ENCODE measurements at regions not wholly inside any gene's neighbourhood (a gene's known extent, or its start where the extent isn't known, plus 50 kb on each side); places are given as distances from the start of the nearest gene placed in this dataset.

GRCh38 chr14:98292191-98292590 lies 979.8 kb downstream of the BCL11B start:
- intact Hi-C loops (cut with DNase I) = no loop called here
- DNase-seq (ENCODE audit: low spot score) = no peak
- ATAC-seq = no peak

GRCh38 chr14:98293576-98293975 lies 978.4 kb downstream of the BCL11B start:
- intact Hi-C loops (cut with DNase I) = no loop called here
- ATAC-seq (no peak), DNase-seq (ENCODE audit: low spot score) (no peak)

GRCh38 chr14:98296895-98297294 lies 975.1 kb downstream of the BCL11B start:
- ATAC-seq (no peak), DNase-seq (ENCODE audit: low spot score) (no peak)
- intact Hi-C loops (cut with DNase I) = no loop called here

- intact Hi-C loops (cut with DNase I) = no loop called here
- ATAC-seq (no peak), DNase-seq (ENCODE audit: low spot score) (no peak)
Measured at GRCh38 chr14:98297567-98297966, 974.4 kb downstream of the BCL11B start.

GRCh38 chr14:98298481-98299244 lies 973.3 kb downstream of the BCL11B start:
- DNase-seq (ENCODE audit: low spot score) (no peak), ATAC-seq (no peak)

GRCh38 chr14:98301681-98302080 lies 970.3 kb downstream of the BCL11B start:
- intact Hi-C loops (cut with DNase I) = no loop called here
- ATAC-seq = no peak
- no peak for DNase-seq (ENCODE audit: low spot score)

More at GRCh38 chr14:98298481-98299244, 973.3 kb downstream of the BCL11B start:
- intact Hi-C loops (cut with DNase I) = no loop called here

- DNase-seq (ENCODE audit: low spot score) (no peak), ATAC-seq (no peak)
- intact Hi-C loops (cut with DNase I) = no loop called here
Measured at GRCh38 chr14:98304574-98304973, 967.4 kb downstream of the BCL11B start.

- intact Hi-C loops (cut with DNase I) = no loop called here
- no peak for DNase-seq (ENCODE audit: low spot score)
- no peak for ATAC-seq
Measured at GRCh38 chr14:98309591-98309990, 962.4 kb downstream of the BCL11B start.

GRCh38 chr14:98312006-98312405 lies 960.0 kb downstream of the BCL11B start:
- DNase-seq (ENCODE audit: low spot score) (no peak), ATAC-seq (no peak)
- intact Hi-C loops (cut with DNase I) = no loop called here

- intact Hi-C loops (cut with DNase I) = no loop called here
- ATAC-seq (no peak), DNase-seq (ENCODE audit: low spot score) (no peak)
Measured at GRCh38 chr14:98321841-98322240, 950.2 kb downstream of the BCL11B start.

GRCh38 chr14:98323836-98324235 lies 948.2 kb downstream of the BCL11B start:
- DNase-seq (ENCODE audit: low spot score) (no peak), ATAC-seq (no peak)
- intact Hi-C loops (cut with DNase I) = no loop called here

- no peak for ATAC-seq
- no peak for DNase-seq (ENCODE audit: low spot score)
- intact Hi-C loops (cut with DNase I) = no loop called here
Measured at GRCh38 chr14:98325761-98326160, 946.2 kb downstream of the BCL11B start.

- intact Hi-C loops (cut with DNase I) = no loop called here
- ATAC-seq = no peak
- no peak for DNase-seq (ENCODE audit: low spot score)
Measured at GRCh38 chr14:98328496-98328895, 943.5 kb downstream of the BCL11B start.

GRCh38 chr14:98334186-98334585 lies 937.8 kb downstream of the BCL11B start:
- intact Hi-C loops (cut with DNase I) = no loop called here
- DNase-seq (ENCODE audit: low spot score) = no peak
- no peak for ATAC-seq

GRCh38 chr14:98341211-98341610 lies 930.8 kb downstream of the BCL11B start:
- ATAC-seq (no peak), DNase-seq (ENCODE audit: low spot score) (no peak)
- intact Hi-C loops (cut with DNase I) = no loop called here

GRCh38 chr14:98345161-98345560 lies 926.8 kb downstream of the BCL11B start:
- intact Hi-C loops (cut with DNase I) = no loop called here
- DNase-seq (ENCODE audit: low spot score) (no peak), ATAC-seq (no peak)

GRCh38 chr14:98347686-98348085 lies 924.3 kb downstream of the BCL11B start:
- no peak for DNase-seq (ENCODE audit: low spot score)
- intact Hi-C loops (cut with DNase I) = no loop called here
- ATAC-seq = no peak

- no peak for DNase-seq (ENCODE audit: low spot score)
- no peak for ATAC-seq
- intact Hi-C loops (cut with DNase I) = no loop called here
Measured at GRCh38 chr14:98348505-98348904, 923.5 kb downstream of the BCL11B start.

- intact Hi-C loops (cut with DNase I) = no loop called here
- ATAC-seq = no peak
- DNase-seq (ENCODE audit: low spot score) = no peak
Measured at GRCh38 chr14:98350213-98350612, 921.8 kb downstream of the BCL11B start.

- DNase-seq (ENCODE audit: low spot score) (no peak), ATAC-seq (no peak)
- intact Hi-C loops (cut with DNase I) = no loop called here
Measured at GRCh38 chr14:98364961-98365360, 907.0 kb downstream of the BCL11B start.

- ATAC-seq = no peak
- no peak for DNase-seq (ENCODE audit: low spot score)
- intact Hi-C loops (cut with DNase I) = no loop called here
Measured at GRCh38 chr14:98366429-98366828, 905.6 kb downstream of the BCL11B start.
